NCI-H345 treated with DMSO at 0.1 percent for 48 hours (cell line): ENCODE measurements at regions not wholly inside any gene's neighbourhood (a gene's known extent, or its start where the extent isn't known, plus 50 kb on each side); places are given as distances from the start of the nearest gene placed in this dataset.

Experiments used
- DNase-seq: peaks from one replicate; lab custom pipeline; 2025; ENCODE audit not compliant: unreplicated experiment; lab: John Stamatoyannopoulos, UW

- DNase-seq = no peak
Measured at GRCh38 chr4:186886759-186887158, 163.1 kb upstream of the FAT1 start.

GRCh38 chr4:186887291-186887700 lies 163.6 kb upstream of the FAT1 start:
- no peak for DNase-seq

DNA sequence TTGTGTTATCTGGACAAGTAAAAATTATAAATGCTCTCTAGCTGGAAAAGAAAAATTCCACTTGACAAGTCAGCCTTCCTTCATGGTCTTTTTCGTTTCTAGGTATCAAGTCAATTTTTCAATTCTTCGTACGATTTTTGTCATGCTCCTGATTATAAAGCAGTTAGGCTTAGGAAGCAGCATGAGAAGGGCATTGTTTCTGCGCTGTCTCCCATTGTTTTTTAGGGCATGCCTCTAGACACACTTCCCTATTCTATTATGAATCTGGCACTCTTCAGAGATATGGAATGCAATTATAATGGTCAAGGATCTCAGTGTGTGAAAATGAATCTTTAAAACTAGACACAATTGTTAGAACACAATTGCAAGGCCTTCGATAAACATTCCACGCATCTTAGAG lies 164.1 kb upstream of the FAT1 start:
- DNase-seq = no peak

DNA sequence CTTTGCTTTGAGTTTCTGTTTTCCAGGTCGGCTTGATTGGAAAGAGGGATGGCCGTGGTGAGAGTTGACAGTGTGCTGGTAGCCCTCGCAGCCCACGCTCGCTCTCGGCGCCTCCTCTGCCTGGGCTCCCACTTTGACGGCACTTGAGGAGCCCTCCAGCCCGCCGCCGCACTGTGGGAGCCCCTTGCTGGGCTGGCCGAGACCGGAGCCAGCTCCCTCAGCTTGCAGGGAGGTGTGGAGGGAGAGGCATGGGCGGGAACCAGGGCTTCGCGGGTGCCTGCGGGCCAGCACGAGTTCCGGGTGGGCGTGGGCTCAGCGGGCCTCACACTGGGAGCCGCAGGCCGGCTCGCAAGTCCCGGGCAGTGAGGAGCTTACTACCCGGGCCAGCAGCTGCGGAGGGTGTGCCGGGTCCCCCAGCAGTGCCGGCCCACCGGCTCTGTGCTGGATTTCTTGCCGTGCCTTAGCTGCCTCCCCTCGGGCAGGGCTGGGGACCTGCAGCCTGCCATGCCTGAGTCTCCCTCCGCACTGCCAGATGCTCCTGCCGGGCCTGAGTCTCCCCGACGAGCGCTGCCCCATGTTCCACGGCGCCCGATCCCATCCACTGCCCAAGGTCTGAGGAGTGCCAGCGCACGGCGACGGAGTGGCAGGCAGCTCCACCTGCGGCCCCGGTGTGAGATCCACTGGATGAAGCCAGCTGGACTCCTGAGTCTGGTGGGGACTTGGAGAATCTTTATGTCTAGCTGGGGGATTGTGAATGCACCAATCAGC lies 166.4 kb upstream of the FAT1 start:
- DNase-seq = no peak

DNA sequence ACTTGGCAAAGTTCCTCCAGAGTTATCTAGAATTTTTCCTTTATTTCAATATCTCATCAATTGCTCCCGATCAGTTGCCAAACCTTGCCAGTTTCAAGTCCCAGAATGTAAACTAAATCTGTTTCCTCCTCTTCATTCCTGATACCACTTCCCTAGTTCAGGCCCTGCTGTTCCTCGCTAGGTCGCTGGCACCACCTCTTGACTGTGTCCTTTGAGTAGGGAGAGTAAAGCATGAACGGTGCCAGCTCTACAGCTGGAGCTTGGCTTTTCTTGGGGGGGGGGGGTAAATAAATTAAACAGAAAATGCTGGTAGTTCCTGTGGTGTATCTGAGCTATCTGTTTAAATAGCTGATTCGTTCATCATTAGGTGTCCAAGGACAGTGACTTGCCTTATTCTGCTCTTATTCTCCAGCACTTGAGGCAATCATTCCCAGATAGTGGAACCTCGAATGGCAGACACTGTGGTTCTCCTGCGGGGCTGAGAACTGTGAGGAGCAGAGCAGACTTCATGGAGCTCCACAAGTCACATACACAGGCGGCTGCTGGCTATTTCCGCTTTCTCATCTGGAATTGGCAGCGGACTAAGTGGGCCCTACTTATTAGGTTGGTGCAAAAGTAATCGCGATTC lies 168.3 kb upstream of the FAT1 start:
- no peak for DNase-seq

- DNase-seq = no peak
Measured at GRCh38 chr4:186898367-186898766, 174.7 kb upstream of the FAT1 start.

GRCh38 chr4:186900232-186900900 lies 176.7 kb upstream of the FAT1 start:
- DNase-seq = no peak

DNA sequence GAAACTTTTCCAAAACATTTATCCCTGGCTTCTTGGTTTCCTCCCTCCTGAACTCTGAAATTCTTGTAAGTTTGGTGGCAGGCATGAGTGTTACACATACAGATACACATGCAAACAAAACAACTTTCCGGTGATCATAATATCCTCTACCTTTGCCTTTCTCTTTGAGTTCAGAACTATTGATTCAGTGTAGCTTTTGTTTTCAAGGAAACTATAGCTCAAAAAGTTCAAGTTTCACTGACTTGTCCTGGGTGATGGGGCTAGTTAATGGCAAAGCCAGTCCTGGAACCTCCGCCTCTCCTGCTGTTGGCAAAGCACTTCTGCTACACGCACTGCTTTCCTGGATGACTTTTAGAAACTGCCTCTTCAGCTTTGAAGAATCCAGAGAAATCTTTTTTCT lies 177.3 kb upstream of the FAT1 start:
- DNase-seq = no peak

GRCh38 chr4:186901850-186902249 lies 178.2 kb upstream of the FAT1 start:
- no peak for DNase-seq

- DNase-seq = no peak
Measured at GRCh38 chr4:186902361-186902760, 178.7 kb upstream of the FAT1 start.

GRCh38 chr4:186904101-186904500 lies 180.4 kb upstream of the FAT1 start:
- no peak for DNase-seq

DNA sequence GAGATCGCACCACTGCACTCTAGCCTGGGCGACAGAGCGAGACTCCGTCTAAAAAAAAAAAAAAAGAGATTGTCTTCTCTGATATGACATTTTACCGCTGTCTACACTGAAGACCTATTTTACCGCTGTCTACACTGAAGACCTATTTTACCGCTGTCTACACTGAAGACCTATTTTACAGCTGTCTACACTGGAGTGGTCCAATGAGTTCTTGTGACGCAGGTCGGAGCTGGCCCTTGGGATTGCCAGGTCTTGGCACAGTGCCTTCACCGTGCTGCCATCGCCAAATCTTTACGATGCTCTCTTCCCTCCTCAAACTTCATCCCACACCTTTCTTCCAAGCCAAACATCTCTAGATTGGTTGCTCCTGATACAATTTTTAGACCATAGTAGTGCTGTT lies 183.1 kb upstream of the FAT1 start:
- no peak for DNase-seq

DNA sequence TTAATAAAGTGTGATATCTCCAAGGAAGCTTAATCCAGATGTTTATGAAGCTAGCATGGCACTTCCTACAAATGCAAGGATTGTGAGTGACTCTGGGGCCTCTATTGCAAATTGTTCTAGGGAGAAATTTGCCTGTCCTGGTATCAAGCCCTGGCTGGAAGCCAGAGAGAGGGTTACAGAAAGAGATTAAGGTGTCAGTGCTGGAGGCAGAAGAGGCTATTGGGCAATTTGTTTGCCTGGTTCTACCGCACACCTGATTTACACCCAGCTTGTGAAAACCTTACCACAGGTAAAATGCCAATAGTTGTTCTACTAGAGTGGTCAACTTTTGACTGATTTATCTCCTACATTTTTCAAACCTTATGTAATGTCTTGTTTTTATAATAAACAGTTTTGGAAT lies 186.7 kb upstream of the FAT1 start:
- no peak for DNase-seq

- no peak for DNase-seq
Measured at GRCh38 chr4:186912606-186913005, 188.9 kb upstream of the FAT1 start.

GRCh38 chr4:186915816-186916215 lies 192.2 kb upstream of the FAT1 start:
- DNase-seq = no peak

- DNase-seq = no peak
Measured at GRCh38 chr4:186917136-186917535, 193.5 kb upstream of the FAT1 start.

GRCh38 chr4:186918466-186918865 lies 194.8 kb upstream of the FAT1 start:
- DNase-seq = no peak

- no peak for DNase-seq
Measured at GRCh38 chr4:186919340-186919739, 195.7 kb upstream of the FAT1 start.

- DNase-seq = no peak
Measured at GRCh38 chr4:186920483-186920882, 196.8 kb upstream of the FAT1 start.

- DNase-seq = no peak
Measured at GRCh38 chr4:186920992-186921391, 197.3 kb upstream of the FAT1 start.

DNA sequence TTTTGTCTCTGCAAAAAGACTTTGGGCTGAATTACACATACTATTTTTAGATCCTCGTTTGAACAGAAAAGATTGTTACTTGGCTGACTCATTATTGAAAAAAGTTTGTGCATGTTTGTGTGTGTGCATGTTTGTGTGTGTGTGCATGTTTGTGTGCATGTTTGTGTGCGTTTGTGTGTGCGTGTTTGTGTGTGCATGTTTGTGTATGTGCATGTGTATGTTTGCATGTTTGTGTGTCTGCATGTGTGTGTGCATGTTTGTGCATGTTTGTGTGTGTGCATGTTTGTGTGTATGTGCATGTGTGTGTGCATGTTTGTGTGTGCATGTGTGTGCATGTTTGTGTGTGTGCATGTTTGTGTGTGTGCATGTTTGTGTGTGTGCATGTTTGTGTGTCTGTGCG lies 201.1 kb upstream of the FAT1 start:
- DNase-seq = no peak

DNA sequence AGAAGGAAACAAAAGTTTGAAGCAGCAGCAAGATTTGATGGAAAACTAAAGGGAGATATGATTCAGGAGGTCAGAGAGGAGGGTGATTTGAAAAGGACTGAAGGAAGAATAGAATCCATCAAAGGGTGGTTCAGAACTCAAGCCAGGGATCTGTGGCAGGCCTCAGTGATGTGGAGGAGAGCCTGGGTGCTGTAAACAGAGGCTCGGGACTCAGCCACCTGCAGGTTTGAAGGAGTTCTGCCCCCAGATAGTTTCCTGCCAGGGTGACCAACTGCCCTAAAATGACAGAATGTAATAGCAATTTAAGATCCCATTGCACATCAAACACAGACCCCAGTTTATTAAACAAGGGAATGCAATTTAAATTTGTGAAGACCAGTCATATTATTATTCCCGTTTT lies 204.0 kb upstream of the FAT1 start:
- DNase-seq = no peak
